Stimulated activated CD8-positive, alpha-beta memory T cell treated with anti-CD3 and anti-CD28 coated beads, Interleukin-7, amount 100 ng/mL, for 48 hours (primary cell): ENCODE measurements at regions not wholly inside any gene's neighbourhood (a gene's known extent, or its start where the extent isn't known, plus 50 kb on each side); places are given as distances from the start of the nearest gene placed in this dataset.
"Not testable (repeated sequence)": the region's sequence is repeated elsewhere in the genome, so short reads cannot be mapped to it uniquely, and the experiment has no call there.

Experiments
- DNase-seq, 2 donors: peaks; one replicate each; pipeline ENCODE4 v3.0.0-alpha.2; 2020; ENCODE audit warnings: low read depth in 1 of 2; ENCODE audit errors: extremely low read depth in 1 of 2

DNA sequence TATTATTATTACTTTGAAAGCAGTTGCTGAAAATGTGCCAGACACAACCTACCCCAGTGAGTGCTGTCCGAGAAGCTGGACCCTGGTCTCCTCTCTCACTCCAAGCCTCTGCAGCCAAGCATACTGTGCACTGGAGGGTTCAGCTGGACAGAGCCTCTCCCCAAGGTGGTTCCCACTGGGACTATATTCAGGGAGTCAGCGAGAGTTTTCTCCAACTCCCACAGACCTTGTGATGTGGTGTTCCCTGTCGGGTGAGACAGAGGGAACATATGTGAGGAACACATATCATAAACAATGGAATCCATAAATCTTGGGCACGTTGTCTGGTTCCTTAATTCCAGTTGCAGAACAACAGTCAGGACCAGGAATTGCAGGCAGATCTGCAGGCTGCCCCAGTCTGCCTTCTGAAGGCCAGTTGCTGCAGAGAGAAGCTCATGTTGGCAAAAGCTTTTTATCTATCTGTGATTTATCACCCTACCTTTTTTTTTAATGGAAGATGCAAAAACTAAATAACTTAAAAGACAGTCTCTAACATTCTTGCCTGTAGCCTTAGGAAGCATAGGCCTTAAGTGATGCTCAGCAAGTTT is 619.8 kb upstream of the TBX3 start:
- DNase-seq = no peak

DNA sequence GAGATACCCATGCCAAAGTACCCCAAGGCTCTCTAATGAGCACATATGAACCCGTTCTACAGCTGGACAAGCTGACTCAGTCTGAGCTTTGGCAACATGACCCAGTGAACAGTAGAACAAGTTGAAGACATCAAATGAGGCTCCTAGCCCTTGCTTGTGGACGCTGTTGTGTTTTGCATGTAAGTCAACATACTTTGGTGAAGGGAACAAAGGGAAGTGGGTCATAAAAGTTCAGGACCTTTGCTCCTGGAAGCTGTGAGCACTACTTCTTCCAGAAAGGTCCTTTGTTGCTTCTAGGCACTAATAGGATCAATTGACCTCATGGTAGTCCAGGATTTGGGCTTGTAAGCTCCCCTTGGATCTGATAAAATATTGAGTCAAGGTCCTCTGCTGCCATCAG is 613.5 kb upstream of the TBX3 start:
- no peak for DNase-seq

DNA sequence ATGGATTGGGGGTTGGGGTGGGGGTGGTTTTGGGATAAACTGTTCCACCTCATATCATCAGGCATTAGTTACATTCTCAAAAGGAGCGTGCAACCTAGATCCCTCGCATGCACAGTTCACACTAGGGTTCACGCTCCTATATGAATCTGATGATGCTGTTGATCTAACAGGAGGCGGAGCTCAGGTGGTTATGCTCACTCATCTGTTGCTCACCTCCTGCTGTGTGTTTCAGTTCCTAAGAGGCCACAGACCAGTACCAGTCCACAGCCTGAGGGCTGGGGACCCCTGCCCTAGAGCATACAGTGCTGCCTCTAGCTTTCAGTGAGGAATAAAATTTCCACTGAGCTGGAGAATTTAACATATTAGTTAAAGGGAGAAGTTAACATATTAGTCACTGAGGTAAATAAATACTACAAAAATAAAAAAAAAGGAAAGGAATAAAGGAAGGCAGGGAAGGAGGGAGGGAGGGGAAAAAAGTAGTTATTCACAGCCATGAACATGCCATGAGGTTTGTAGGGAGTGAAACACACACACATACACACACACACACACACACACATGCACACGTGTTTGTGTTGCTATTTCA is 612.7 kb upstream of the TBX3 start:
- DNase-seq = no peak

DNA sequence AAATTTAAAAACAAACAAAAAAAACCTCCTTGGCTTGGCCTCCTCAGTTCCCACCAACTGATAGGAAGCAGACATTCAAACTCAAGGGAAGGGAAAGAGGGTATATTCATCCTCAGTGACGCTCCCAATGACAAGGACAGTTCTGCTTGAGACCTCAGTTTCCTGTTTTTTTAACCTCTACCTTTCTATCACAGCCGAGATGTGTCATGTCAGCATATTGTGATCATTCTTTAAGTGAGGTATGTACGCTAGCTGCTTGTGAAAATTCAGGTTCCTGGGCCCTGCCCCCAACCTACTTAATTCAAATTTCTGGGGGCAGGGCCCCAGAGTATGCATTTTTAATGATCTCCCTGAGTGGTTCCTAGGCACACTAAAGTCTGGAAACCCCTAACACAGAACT is 611.9 kb upstream of the TBX3 start:
- DNase-seq = no peak

DNA sequence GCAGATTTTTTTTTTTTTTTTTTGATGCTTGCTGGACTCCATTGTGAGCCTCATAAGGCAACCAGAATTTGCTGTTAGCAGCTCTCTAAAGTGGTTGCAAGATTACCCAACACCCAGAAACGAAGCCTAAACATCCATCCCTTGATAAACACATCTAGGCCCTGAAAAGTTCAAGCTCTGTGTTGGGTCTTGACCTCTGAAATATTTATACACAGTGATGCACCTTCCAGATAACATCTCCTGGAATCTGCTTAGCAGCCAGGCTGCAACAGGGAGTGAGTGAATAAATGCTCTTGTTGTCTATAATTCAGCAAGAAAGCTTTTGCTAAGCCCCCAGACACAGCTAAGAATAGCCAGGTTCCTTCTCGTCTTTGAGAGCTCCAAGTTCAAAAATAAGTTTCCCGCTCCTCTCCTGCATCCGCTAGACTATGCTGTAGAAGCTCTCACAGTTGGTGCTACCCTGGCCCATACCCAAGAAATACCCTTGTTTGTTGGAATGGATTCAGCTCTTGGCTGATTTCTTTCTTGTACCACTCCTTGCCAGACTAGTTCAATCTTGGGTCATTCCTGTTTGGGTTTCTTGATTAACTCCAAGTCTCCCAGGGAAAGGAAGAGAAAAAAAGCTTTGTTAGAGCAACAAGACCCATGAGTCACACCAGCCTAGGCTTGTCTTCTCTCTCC is 610.6 kb upstream of the TBX3 start:
- no peak for DNase-seq

DNA sequence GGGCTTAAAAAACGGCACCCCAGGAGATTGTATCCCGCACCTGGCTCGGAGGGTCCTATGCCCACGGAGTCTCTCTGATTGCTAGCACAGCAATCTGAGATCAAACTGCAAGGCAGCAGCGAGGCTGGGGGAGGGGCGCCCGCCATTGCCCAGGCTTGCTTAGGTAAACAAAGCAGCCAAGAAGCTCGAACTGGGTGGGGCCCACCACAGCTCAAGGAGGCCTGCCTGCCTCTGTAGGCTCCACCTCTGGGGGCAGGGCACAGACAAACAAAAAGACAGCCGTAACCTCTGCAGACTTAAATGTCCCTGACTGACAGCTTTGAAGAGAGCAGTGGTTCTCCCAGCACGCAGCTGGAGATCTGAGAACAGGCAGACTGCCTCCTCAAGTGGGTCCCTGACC is 601.5 kb upstream of the TBX3 start:
- not testable (repeated sequence) for DNase-seq

DNA sequence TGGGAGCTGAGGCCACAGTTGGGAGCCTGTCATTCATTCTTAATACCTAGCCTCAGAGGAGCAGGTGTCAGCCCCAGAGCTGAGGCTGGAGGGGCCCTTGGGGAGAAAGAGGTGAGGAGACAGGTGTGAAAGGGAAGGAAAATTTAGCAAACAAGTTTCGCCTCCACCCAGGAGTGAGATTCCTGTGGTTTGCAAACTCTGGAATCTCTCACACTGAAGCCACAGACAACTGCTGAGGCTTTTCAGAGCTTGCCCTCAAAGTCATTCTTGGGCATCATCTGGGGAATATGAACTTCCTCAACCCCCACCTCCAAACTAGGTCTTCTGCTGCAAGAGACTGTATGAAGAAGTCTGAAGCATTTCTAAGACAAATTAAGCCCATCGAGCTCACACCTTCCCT is 589.5 kb upstream of the TBX3 start:
- DNase-seq = no peak

DNA sequence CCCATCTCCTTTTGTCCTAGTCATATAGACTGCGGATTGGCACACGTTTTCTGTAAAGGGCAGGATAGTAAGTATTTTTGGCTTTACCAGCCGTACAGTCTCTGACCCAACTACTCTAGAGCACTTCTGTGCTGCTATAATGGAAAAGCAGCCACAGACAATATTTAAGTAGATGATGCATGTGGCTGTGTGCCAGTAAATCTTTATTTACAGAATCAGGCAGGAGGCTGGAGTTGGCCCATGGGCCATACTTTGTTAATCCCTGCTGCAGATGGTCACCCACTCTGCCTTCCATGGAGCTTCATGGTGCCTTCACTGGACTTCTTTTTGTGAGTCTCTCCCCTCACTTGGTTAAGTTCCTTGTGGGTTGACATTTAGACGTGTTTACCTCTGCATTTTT is 584.5 kb upstream of the TBX3 start:
- no peak for DNase-seq

DNA sequence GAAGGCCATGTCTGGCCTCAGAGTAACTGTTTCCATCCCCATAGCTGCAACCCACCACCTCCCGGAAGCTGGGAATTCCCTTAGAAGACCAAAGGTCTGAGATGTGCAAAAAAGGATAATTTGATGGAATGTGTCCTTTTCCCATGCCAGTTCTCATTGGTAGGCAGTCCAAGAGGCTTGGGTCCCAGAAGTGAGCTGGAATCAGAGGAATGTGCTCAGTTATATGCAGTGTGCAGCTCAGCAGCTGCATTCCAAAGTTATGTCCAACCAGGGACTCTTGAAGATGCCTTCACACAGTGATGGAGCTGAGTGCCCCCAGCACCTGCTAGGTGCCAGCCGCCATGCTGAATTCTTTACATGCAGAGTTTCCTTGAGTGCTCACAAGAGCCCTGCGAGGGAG is 583.9 kb upstream of the TBX3 start:
- no peak for DNase-seq

DNA sequence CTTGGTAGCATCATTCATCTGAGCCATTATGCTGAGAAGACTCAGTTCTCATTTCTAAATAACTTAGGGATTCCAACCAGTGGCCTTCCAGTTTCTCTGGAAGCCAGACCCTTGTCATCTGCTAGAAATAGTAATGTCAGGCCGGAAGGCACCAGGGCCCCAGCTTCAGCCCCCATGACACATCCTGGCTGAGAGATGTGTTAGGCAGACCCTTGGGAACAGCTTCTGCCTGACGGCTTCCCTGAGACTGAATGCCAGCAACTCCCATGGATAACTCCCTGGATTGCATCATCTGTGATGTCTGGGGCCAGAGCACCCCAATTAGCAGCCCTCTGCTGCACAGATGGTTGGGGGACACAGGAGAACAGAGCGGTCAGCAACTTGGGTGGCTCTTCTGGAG is 583.5 kb upstream of the TBX3 start:
- no peak for DNase-seq

DNA sequence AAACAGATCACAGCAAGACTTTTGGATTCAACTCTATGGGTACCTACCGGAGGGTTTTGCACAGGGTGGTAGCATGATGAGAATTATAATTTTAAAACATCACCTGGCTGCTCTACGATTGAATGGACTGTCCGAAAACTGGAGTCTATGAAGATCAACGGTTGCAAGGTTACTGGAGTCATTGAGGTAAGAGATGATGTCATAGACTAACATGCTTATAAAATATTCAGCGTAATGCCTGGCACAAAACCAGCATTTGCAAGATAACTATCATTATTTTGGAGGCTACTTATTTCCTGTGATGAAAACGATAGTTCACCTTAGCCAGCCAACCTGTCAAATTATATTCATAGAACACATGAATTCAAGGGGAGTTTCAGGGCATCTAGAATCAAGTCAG is 580.6 kb upstream of the TBX3 start:
- DNase-seq = no peak

DNA sequence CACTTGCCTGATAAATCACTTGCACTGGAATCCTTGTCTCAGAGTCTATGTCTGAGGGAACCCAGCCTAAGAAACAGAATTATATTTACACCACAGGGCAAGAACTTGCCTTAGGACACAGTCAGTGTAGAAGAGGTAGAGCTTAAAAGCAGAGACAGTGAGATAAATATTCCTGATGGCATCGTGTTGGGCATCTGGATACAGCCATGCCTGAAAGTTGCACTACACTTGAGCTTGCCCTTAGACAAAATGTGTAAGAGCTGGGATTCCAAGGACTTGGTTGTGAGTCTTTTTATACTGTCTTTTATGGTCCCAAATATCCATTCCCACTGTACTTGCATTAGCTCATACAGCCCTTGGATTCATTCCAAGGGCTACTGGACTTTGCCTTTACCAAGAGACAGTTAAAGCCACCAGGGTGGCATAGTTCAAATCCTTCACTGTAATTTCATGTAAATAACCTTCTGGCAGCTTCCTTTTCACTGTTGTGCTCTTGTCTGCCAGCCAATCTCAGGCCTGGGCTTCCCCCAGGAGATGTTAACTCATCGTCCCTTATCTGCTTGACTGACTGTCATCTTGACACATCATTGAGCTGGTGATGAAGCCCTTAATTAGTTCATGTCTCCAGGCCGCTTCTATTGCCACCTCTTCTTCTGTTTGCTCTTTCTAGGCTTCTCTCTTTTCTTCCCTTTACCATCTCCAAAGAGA is 577.9 kb upstream of the TBX3 start:
- no peak for DNase-seq

DNA sequence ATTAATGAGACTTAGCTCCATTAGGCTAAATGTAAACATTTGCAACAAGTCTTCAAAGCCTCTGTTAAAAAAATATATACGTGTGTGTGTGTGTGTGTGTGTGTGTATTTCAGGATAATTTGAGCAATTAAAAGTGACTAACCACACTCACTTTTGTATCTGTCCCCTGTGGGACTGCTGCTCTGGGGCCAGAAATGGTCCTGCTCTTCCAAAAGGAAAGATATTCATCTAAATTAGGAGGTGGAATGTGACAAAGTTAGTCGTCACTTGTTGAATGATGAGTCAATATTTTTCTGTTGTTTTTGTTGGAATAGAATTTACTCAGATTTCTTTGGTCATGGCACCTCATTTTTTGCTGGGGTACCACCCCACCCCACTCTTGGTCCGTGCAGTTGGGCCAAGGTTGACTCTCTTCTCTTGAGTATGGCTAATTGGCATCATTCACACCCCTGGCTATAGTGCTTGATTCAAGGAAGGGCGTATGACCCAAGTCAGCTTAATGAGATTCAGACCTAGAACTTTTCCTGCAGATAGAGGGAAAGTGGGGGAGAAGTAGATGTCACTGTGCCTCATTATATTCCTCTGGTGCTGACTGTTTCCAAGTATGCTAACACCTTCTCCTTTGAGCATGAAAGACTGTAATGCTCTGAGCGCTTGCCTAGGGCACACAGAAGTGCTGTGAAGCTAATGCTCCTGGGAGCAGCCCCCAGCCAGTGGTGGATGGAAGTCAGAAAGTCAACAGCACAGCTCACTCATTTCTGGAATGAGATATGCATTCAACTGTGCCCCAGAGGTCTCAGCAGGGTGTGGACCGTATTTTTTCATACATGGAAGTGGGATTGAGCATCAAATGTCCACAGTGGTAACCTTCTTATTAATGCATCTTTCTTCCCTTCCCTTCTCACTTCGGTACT is 577.0 kb upstream of the TBX3 start:
- DNase-seq = no peak

DNA sequence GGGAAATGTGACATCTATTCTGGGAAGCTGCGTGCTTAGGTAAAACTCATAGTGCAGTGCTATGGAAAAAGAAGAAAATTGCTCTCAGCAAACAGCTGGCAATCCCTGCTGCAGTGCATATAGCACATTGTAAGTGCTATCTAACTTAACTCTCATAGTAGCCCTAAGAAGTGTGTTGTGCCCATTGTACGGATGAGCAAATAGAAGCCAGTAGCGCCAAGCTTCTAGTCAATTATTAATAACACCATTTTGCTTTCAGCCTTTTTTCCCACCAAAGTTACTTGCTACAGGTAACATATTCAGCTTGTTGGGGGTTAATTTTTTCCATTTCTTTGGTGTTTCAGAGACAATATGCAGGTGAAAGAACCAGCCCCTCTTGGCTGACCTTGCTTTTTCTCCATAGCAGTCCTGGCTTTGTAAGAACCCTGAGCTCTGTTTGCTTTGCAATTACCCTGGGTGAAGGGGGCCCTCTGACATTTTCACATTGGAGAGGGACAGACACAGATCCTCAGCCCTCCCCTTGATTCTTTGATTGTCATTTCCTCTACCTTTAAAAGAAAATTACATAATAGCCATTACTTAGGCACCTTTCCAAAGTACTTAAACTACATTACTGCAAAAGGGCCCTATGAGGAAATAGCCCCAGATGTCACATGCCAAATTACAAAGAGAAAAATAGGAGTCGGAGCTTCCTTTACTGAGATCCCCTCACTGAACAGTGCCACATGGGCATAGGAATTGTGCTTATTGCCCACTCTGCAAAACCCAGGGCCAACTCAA is 576.2 kb upstream of the TBX3 start:
- DNase-seq = no peak

DNA sequence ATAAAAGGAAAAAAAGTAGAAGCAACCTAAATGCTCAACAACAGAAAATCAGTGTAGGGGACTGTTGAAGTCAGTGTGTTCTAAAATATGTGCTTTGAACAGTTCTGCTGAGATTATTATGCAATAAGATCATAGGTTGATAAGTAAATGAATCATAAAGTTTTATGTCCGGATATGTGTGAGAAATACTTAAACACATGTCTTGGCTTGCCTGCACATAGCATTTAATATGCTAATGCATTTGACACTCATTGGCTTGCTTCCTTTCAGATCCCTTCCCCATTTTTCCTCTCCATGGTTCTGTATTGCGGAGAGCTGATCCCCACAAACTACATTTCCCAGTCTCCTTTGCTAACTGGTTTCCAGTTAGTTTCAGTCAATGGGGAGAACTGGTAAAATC is 573.8 kb upstream of the TBX3 start:
- DNase-seq = no peak

DNA sequence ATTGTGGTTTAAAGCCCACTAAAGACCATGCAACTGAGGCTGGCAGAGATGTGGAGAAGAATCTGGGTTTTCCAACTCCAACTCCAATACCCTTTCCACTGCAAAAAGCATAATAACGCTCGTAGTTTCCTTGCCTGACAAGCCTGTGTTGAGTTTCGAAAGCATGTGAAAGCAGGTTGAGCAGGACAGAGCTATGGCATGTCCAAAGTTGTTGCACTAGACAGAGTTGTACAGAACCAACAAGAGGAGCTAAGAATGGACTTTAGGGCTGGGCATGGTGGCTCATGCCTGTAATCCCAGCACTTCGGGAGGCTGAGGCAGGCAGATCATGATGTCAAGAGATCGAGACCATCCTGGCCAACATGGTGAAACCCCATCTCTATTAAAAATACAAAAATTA is 572.0 kb upstream of the TBX3 start:
- no peak for DNase-seq

DNA sequence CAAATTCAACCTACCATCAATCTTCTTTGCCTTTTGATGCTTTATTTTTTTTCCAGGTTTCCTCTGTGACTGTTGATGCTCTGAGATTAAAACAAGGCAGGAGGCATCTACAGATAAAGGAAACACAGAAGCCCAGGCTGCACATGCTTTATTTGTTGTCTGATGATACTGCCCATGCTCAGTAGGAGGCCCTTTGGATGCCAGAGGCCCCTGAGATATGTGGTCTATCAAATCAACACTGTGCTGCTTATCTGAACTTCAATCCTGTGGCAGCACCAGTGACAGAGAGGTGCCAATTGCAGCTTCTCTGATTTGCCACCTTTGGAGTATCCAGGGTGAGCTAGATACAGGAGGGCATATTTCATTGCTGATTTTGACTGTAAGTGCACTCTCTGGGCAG is 571.3 kb upstream of the TBX3 start:
- DNase-seq = no peak

DNA sequence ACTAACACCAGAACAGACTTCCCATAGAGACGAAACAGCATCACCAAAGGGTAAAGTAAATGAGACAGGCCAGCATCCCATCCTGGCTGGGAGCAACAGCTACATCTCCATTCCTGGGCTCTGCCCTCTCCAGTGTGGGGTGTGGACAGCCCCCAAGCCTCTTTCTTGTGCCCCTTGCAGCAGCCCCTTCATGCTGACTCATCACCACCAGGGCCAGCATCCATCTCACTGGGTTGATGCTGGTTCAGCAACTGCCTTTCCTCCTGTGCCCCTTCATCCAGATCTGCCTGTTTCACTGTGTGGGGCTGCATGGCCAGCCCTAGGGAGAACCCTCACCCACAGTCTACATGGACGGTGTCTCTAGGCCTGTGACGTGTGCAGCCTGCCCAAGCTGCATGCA is 569.1 kb upstream of the TBX3 start:
- DNase-seq = no peak

DNA sequence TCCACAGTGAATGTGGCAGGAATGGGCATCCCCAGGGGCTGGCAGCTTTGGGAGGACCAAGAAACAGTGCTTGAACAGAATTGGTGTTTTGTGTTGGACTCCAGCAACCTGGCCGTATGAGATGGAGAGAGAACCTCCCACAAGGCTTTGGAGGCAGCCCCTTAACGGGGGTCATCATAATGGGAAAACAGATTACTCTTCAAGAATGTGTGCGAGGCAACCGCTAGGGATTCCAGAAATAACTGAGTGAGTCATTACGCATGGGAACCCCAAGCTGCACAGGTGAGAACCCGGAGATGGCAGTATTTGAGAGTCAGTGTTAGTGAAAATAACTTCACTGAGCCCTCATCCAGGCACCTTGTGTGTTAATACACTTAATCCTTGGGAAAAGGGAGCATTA is 567.8 kb upstream of the TBX3 start:
- no peak for DNase-seq

DNA sequence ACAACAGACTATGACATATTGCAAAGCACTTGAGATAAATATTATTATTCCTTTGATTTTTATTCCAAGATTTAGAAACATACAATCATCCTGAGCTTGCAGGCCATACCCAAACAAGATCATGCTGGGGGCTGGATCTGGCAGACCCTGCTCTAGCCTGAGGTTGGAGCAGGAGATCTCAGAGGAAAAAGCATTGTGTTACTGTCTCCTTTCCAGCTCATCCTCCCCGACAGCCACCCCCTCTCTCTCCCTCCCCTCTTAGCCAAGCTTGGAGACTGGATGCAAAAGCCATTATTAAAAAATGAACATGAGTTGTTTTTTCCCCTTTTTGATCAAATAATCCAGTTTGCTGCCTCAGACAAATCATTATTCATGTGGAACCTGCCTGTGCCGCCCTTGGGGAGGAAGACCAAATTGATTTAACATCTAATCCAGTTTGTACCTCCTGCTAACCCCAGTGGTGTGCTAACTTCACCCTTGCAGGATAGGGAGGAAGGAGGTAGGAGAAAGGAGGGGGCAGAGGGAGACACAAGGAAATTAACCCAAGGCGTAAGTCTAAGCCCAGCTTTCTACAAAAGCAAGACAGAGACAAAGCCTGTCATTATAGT is 565.8 kb upstream of the TBX3 start:
- DNase-seq = no peak
